ENCODE measurements at regions not wholly inside any gene's neighbourhood (a gene's known extent, or its start where the extent isn't known, plus 50 kb on each side); places are given as distances from the start of the nearest gene placed in this dataset.

- intact Hi-C loops (cut with DNase I) = no loop called here
Measured at GRCh38 chr6:14734416-14735340, 511.2 kb upstream of the JARID2 start.

GRCh38 chr6:14735956-14736486, 509.8 kb upstream of the JARID2 start:
- H3K4me3 ChIP-seq = no peak overlapping the region
- H3K9me3 ChIP-seq = no peaks in the 10 kb centered on the region
- DNase-seq (ENCODE audit: extremely low spot score in 2 of 2) = no peak
- H3K36me3 ChIP-seq = no peaks in the 10 kb centered on the region
- intact Hi-C loops (cut with DNase I) = no loop called here
- no peaks in the 10 kb centered on the region for H3K4me1 ChIP-seq
- TF ChIP-seq POLR2AphosphoS5 (IDR thresholded peaks at IDR 0.05; ENCODE audit: insufficient read depth in 1 of 2, low read depth in 1 of 2) (no peak), POLR2A (IDR thresholded peaks at IDR 0.05) (no peak), CTCF (IDR thresholded peaks at IDR 0.05) (no peak)
- no peak overlapping the region for H3K27ac ChIP-seq
- no peaks in the 10 kb centered on the region for H3K27me3 ChIP-seq

More at GRCh38 chr6:14734416-14735340, 511.2 kb upstream of the JARID2 start:
- no peak for TF ChIP-seq POLR2A (IDR thresholded peaks at IDR 0.05)
- TF ChIP-seq CTCF (IDR thresholded peaks at IDR 0.05) = no peak
- TF ChIP-seq POLR2AphosphoS5 (IDR thresholded peaks at IDR 0.05; ENCODE audit: insufficient read depth in 1 of 2, low read depth in 1 of 2) = no peak
- H3K27me3 ChIP-seq = no peaks in the 10 kb centered on the region
- no peaks in the 10 kb centered on the region for H3K4me1 ChIP-seq
- no peak overlapping the region for H3K4me3 ChIP-seq
- no peaks in the 10 kb centered on the region for H3K36me3 ChIP-seq
- H3K27ac ChIP-seq = no peak overlapping the region
- no peaks in the 10 kb centered on the region for H3K9me3 ChIP-seq
- DNase-seq (ENCODE audit: extremely low spot score in 2 of 2) = no peak

- intact Hi-C loops (cut with DNase I) = no loop called here
- no peak for TF ChIP-seq CTCF (IDR thresholded peaks at IDR 0.05)
- TF ChIP-seq POLR2AphosphoS5 (IDR thresholded peaks at IDR 0.05; ENCODE audit: insufficient read depth in 1 of 2, low read depth in 1 of 2) = no peak
- no peak for TF ChIP-seq POLR2A (IDR thresholded peaks at IDR 0.05)
- no peaks in the 10 kb centered on the region for H3K4me1 ChIP-seq
- H3K27ac ChIP-seq = no peak overlapping the region
- no peak for DNase-seq (ENCODE audit: extremely low spot score in 2 of 2)
- no peaks in the 10 kb centered on the region for H3K36me3 ChIP-seq
- H3K27me3 ChIP-seq = no peaks in the 10 kb centered on the region
- no peak overlapping the region for H3K4me3 ChIP-seq
- no peaks in the 10 kb centered on the region for H3K9me3 ChIP-seq
Measured at GRCh38 chr6:14736554-14736953, 509.3 kb upstream of the JARID2 start.

- H3K4me1 ChIP-seq = peaks cover 6% of the 10 kb centered on the region
- intact Hi-C loops (cut with DNase I) = no loop called here
Measured at GRCh38 chr6:14738497-14738896, 507.4 kb upstream of the JARID2 start.

More at GRCh38 chr6:14738497-14738896, 507.4 kb upstream of the JARID2 start:
- DNase-seq (ENCODE audit: extremely low spot score in 2 of 2) = no peak
- no peaks in the 10 kb centered on the region for H3K27me3 ChIP-seq
- TF ChIP-seq CTCF (IDR thresholded peaks at IDR 0.05) (no peak), POLR2A (IDR thresholded peaks at IDR 0.05) (no peak), POLR2AphosphoS5 (IDR thresholded peaks at IDR 0.05; ENCODE audit: insufficient read depth in 1 of 2, low read depth in 1 of 2) (no peak)
- no peak overlapping the region for H3K27ac ChIP-seq
- no peak overlapping the region for H3K4me3 ChIP-seq
- no peaks in the 10 kb centered on the region for H3K9me3 ChIP-seq
- no peaks in the 10 kb centered on the region for H3K36me3 ChIP-seq
